Smooth muscle cell (in vitro differentiated cells): ENCODE measurements at regions not wholly inside any gene's neighbourhood (a gene's known extent, or its start where the extent isn't known, plus 50 kb on each side); places are given as distances from the start of the nearest gene placed in this dataset.

ENCODE experiments used
- DNase-seq: peaks from one replicate; lab custom pipeline; 2025; ENCODE audit not compliant: unreplicated experiment; lab: John Stamatoyannopoulos, UW
- H2AFZ ChIP-seq: fragments of 200-600 bp; sonication (generic); 2 replicates; pipeline ENCODE4 v1.6.0; 2016; ENCODE audit warnings: antibody characterized with exemption, low read depth, mild to moderate bottlenecking
- H3F3A ChIP-seq: fragments of 200-600 bp; sonication (generic); 2 replicates; pipeline ENCODE4 v1.6.0; 2017; ENCODE audit warnings: antibody characterized with exemption, low read depth
- H3K27ac ChIP-seq: fragments of 200-600 bp; sonication (generic); 2 replicates; pipeline ENCODE4 v1.5.1; 2016; ENCODE audit warnings: low read depth, mild to moderate bottlenecking
- H3K27me3 ChIP-seq: fragments of 200-600 bp; sonication (generic); 2 replicates; pipeline ENCODE4 v1.6.1; 2016; ENCODE audit warnings: low read depth, mild to moderate bottlenecking
- H3K36me3 ChIP-seq: fragments of 200-600 bp; sonication (generic); 2 replicates; pipeline ENCODE4 v1.5.1; 2016; ENCODE audit warnings: low read depth
- H3K4me1 ChIP-seq: fragments of 200-600 bp; sonication (generic); 2 replicates; pipeline ENCODE4 v1.5.1; 2016; ENCODE audit warnings: low read depth
- H3K4me2 ChIP-seq: fragments of 200-600 bp; sonication (generic); 2 replicates; pipeline ENCODE4 v1.6.0; 2016; ENCODE audit warnings: mild to moderate bottlenecking
- H3K4me3 ChIP-seq: fragments of 200-600 bp; sonication (generic); 2 replicates; pipeline ENCODE4 v1.5.1; 2016; ENCODE audit warnings: mild to moderate bottlenecking
- H3K79me2 ChIP-seq: fragments of 200-600 bp; sonication (generic); 2 replicates; pipeline ENCODE4 v1.6.0; 2016; ENCODE audit warnings: low read depth, mild to moderate bottlenecking
- H3K9ac ChIP-seq: fragments of 200-600 bp; sonication (generic); 2 replicates; pipeline ENCODE4 v1.6.0; 2016; ENCODE audit warnings: low read depth
- H3K9me3 ChIP-seq: fragments of 200-600 bp; sonication (generic); replicated peaks from 2 replicates; pipeline ENCODE4 v1.5.1; 2016; ENCODE audit warnings: low read depth
- H4K20me1 ChIP-seq: fragments of 200-600 bp; sonication (generic); 2 replicates; pipeline ENCODE4 v1.6.0; 2016; ENCODE audit warnings: low read depth
- WGBS: methylation state at CpG from one replicate; pipeline ENCODE4 v1.1.7; 2016; ENCODE audit warnings: low lambda C conversion rate; 5-methylcytosine and 5-hydroxymethylcytosine counted together
- TF ChIP-seq, protein P1 (sequence below): fragments of 200-600 bp; sonication (generic); IDR thresholded peaks from 2 replicates; pipeline ENCODE4 v1.5.1; 2017; ENCODE audit warnings: borderline replicate concordance, mild to moderate bottlenecking, antibody characterized with exemption; ENCODE audit not compliant: insufficient read depth, poor library complexity, severe bottlenecking

DNA sequence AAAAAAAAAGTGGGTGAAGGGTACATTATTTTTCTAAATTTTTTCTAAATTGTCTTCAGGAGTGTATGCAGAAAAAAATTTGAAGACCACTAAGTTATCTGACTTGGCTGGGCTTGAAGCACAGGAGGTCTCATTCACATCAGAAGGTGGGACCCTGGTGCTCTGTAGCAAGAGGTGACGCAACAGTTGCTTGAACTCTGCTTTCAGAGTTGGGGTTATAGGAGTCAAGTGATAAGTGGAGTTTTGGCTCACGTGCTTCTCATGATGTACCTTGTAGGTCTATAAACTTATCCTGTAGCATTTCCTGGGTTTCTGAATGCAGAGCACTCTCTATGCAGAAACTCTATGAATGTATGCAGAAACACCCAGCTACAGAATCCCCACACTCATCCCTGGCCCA, 58.5 kb upstream of the FOXC1 start:
- no peaks in the 10 kb centered on the region for H3K4me1 ChIP-seq
- TF ChIP-seq, protein P1, sequence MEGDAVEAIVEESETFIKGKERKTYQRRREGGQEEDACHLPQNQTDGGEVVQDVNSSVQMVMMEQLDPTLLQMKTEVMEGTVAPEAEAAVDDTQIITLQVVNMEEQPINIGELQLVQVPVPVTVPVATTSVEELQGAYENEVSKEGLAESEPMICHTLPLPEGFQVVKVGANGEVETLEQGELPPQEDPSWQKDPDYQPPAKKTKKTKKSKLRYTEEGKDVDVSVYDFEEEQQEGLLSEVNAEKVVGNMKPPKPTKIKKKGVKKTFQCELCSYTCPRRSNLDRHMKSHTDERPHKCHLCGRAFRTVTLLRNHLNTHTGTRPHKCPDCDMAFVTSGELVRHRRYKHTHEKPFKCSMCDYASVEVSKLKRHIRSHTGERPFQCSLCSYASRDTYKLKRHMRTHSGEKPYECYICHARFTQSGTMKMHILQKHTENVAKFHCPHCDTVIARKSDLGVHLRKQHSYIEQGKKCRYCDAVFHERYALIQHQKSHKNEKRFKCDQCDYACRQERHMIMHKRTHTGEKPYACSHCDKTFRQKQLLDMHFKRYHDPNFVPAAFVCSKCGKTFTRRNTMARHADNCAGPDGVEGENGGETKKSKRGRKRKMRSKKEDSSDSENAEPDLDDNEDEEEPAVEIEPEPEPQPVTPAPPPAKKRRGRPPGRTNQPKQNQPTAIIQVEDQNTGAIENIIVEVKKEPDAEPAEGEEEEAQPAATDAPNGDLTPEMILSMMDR: no peak
- DNase-seq: no peak
- no peaks in the 10 kb centered on the region for H3K79me2 ChIP-seq
- H3K9ac ChIP-seq: no peak overlapping the region
- H3K4me3 ChIP-seq: no peak overlapping the region
- H3F3A ChIP-seq: no peaks in the 10 kb centered on the region
- H3K27ac ChIP-seq: no peak overlapping the region
- H4K20me1 ChIP-seq: no peaks in the 10 kb centered on the region
- no peak overlapping the region for H2AFZ ChIP-seq
- H3K27me3 ChIP-seq: no peaks in the 10 kb centered on the region
- H3K36me3 ChIP-seq: no peaks in the 10 kb centered on the region
- WGBS: 90% methylated on average over 2 of the region's 2 CpGs
- H3K4me2 ChIP-seq: no peak overlapping the region
- H3K9me3 ChIP-seq: no peaks in the 10 kb centered on the region

DNA sequence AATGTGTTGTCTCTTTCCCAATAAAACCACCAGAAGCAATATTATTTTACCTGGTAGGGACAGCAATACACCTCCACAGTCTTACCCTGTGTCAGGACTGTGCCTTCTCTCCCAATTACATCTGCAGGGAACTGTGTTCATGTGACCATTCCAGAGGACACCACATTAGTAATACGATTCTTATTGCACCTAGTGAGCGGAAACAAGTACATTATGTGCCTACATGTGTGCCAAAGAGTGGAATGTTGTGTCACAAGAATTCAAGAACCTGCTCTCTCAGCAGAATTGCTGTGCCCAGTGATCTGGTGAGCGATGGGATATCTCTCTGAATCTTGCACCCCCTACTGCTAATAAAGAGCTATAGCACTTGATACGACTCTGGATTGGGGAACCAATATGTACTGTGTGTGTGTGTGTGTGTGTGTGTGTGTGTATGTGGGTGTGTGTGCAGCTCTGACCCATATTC, 57.4 kb upstream of the FOXC1 start:
- TF ChIP-seq, protein P1: peak; percentile 9
- H2AFZ ChIP-seq: no peak overlapping the region
- 74% methylated on average over 4 of the region's 4 CpGs for WGBS

DNA sequence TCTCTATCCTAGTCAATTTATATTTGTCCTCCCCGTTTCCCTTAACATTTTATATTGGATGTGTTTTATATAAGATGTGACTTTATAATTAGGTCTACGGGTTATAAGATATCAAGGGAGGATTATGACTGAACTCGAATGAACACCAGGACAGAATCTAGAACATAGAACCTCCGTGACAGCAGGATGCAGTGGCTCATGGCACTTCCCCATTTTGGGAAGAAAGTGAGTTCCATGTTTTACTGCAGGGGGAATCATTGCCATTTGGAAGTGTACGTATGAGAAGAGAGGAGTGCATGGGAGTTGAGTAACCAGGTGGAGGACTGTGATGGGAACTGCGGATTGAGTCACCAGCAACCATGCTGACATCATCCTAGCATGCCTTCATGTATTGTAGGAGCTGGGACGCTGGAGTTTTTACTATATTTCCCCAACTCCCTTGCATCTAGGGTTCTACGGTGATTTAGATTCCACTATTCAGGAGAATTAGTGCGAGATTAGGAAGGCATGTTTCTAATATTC, 56.1 kb upstream of the FOXC1 start:
- Histone ChIP-seq H3K4me2 (peak overlapping the region; percentile 86), H3K9me3 (no peaks in the 10 kb centered on the region), H4K20me1 (no peaks in the 10 kb centered on the region), H3K79me2 (no peaks in the 10 kb centered on the region), H3K36me3 (no peaks in the 10 kb centered on the region), H3K27ac (no peak overlapping the region), H3K27me3 (no peaks in the 10 kb centered on the region), H3K4me1 (no peaks in the 10 kb centered on the region), H3K4me3 (no peak overlapping the region), H2AFZ (no peak overlapping the region), H3K9ac (no peak overlapping the region), H3F3A (no peaks in the 10 kb centered on the region)
- DNase-seq: no peak
- 80% methylated on average over 9 of the region's 9 CpGs for WGBS
- TF ChIP-seq, protein P1: no peak

More for the DNA sequence above, 57.4 kb upstream of the FOXC1 start:
- no peak for DNase-seq
- Histone ChIP-seq H3K4me2 (no peak overlapping the region), H3F3A (no peaks in the 10 kb centered on the region), H3K9me3 (no peaks in the 10 kb centered on the region), H4K20me1 (no peaks in the 10 kb centered on the region), H3K27ac (no peak overlapping the region), H3K9ac (no peak overlapping the region), H3K79me2 (no peaks in the 10 kb centered on the region), H3K27me3 (no peaks in the 10 kb centered on the region), H3K4me3 (no peak overlapping the region), H3K36me3 (no peaks in the 10 kb centered on the region), H3K4me1 (no peaks in the 10 kb centered on the region)

DNA sequence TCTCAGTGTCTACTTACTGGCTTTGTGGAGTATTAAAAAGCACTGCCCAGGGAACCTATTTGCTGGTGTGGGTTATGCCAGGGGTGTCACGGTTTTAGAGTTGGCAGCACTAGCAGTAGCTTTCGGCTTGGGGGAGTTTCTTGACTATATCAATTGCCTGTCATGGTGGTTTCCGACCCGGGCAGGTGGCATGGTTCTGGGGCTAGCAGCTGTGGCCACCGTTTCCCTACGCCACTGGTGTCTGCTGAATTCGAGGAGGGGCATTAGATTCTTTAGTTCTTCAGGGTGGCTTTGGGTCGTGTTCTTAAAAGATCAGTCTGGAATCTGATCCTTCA, 55.6 kb upstream of the FOXC1 start:
- 43% methylated on average over 8 of the region's 8 CpGs for WGBS
- H3K27ac ChIP-seq: no peak overlapping the region
- no peaks in the 10 kb centered on the region for H3K36me3 ChIP-seq
- DNase-seq: no peak
- TF ChIP-seq, protein P1: no peak
- H3K9me3 ChIP-seq: no peaks in the 10 kb centered on the region
- H3K27me3 ChIP-seq: no peaks in the 10 kb centered on the region
- H3K4me3 ChIP-seq: no peak overlapping the region
- no peaks in the 10 kb centered on the region for H3K4me1 ChIP-seq
- H3K79me2 ChIP-seq: no peaks in the 10 kb centered on the region
- no peaks in the 10 kb centered on the region for H4K20me1 ChIP-seq
- no peak overlapping the region for H2AFZ ChIP-seq
- peak overlapping the region; percentile 86 for H3K4me2 ChIP-seq
- H3K9ac ChIP-seq: no peak overlapping the region
- H3F3A ChIP-seq: no peaks in the 10 kb centered on the region
